Fibroblast of villous mesenchyme (primary cell): ENCODE measurements at regions not wholly inside any gene's neighbourhood (a gene's known extent, or its start where the extent isn't known, plus 50 kb on each side); places are given as distances from the start of the nearest gene placed in this dataset.
"Not testable (repeated sequence)": the region's sequence is repeated elsewhere in the genome, so short reads cannot be mapped to it uniquely, and the experiment has no call there.

Experiments
- DNase-seq: peaks from one replicate; pipeline ENCODE4 v3.0.0-alpha.2; 2010; ENCODE audit warnings: low read depth
- H3K4me3 ChIP-seq: 2 replicates; pipeline ENCODE4 v1.5.1; 2011; ENCODE audit warnings: low read depth, mild to moderate bottlenecking, low read length
- CTCF ChIP-seq: IDR thresholded peaks from 2 replicates; pipeline ENCODE4 v1.5.1; 2012; ENCODE audit warnings: low read depth, mild to moderate bottlenecking, low read length; ENCODE audit not compliant: insufficient read depth

GRCh38 chr12:72747111-72747849 lies 475.1 kb downstream of the TRHDE start:
- no peak overlapping the region for H3K4me3 ChIP-seq
- no peak for DNase-seq
- no peak for TF ChIP-seq CTCF

GRCh38 chr12:72748971-72749370 lies 476.8 kb downstream of the TRHDE start:
- no peak overlapping the region for H3K4me3 ChIP-seq
- no peak for DNase-seq
- no peak for TF ChIP-seq CTCF

- no peak for TF ChIP-seq CTCF
- no peak for DNase-seq
- no peak overlapping the region for H3K4me3 ChIP-seq
Measured at GRCh38 chr12:72753571-72753970, 481.4 kb downstream of the TRHDE start.

GRCh38 chr12:72754026-72754425 lies 481.9 kb downstream of the TRHDE start:
- not testable (repeated sequence) for H3K4me3 ChIP-seq, DNase-seq

- no peak for TF ChIP-seq CTCF
- no peak for DNase-seq
- H3K4me3 ChIP-seq: no peak overlapping the region
Measured at GRCh38 chr12:72766517-72766916, 494.3 kb downstream of the TRHDE start.

- DNase-seq: no peak
- no peak for TF ChIP-seq CTCF
Measured at GRCh38 chr12:72774023-72774422, 501.9 kb downstream of the TRHDE start.

GRCh38 chr12:72777806-72778205 lies 505.6 kb downstream of the TRHDE start:
- no peak for DNase-seq
- no peak for TF ChIP-seq CTCF
- no peak overlapping the region for H3K4me3 ChIP-seq

More at GRCh38 chr12:72774023-72774422, 501.9 kb downstream of the TRHDE start:
- H3K4me3 ChIP-seq: no peak overlapping the region
